HCT116 (cell line): ENCODE measurements at regions not wholly inside any gene's neighbourhood (a gene's known extent, or its start where the extent isn't known, plus 50 kb on each side); places are given as distances from the start of the nearest gene placed in this dataset.

Experiments
- ATAC-seq: fragments of 200-7000 bp; cut with Tn5 transposase; 2 replicates; pipeline ENCODE4 v1.9.1; 2020; ENCODE audit warnings: mild to moderate bottlenecking, moderate library complexity
- BruUV-seq: library from RNA; stranded (reverse); fragments of 400-500 nt; replicated peaks from 2 replicates; lab custom pipeline; 2021; lab: Mats Ljungman, UMichigan
- CTCF ChIA-PET: fragments of 300-600 bp; sonication (Branson Sonifier 250); formaldehyde crosslinking; loops from one replicate; lab custom pipeline; 2021; ENCODE audit warnings: antibody characterized with exemption; lab: Charles Lee
- POLR2A ChIA-PET: fragments of 300-600, 350-600 bp; sonication (Branson Sonifier 250); formaldehyde crosslinking; loops from one replicate; lab custom pipeline; 2021; ENCODE audit warnings: antibody characterized with exemption; lab: Charles Lee
- RAD21 ChIA-PET, 2 experiments: fragments of 300-600 bp; sonication (Branson Sonifier 250); formaldehyde crosslinking; loops; one replicate each; lab custom pipeline; 2023; ENCODE audit warnings: low total read pairs in 2 of 2; ENCODE audit not compliant: uncharacterized antibody in 2 of 2, unreplicated experiment in 2 of 2, low non-redundant PET in 1 of 2; lab: Charles Lee
- DNase-seq: peaks from one replicate; pipeline ENCODE4 v3.0.0-alpha.2; 2010; ENCODE audit warnings: low read depth, low spot score
- H2AFZ ChIP-seq: fragments of 200-600 bp; shearing (Covaris generic), sonication (generic); 2 replicates; pipeline ENCODE4 v1.6.1; 2017; ENCODE audit warnings: low read depth, mixed run types, mixed read lengths, antibody characterized with exemption, low read length; ENCODE audit not compliant: poor library complexity, severe bottlenecking
- H3K27ac ChIP-seq: 2 replicates; pipeline ENCODE4 v1.5.1; 2012; ENCODE audit warnings: low read depth, low read length
- H3K27me3 ChIP-seq: fragments of 200-600 bp; sonication (generic); 2 replicates; pipeline ENCODE4 v1.6.1; 2016; ENCODE audit warnings: mixed run types, low read length, mixed read lengths; ENCODE audit not compliant: insufficient read depth
- H3K36me3 ChIP-seq, 2 experiments: fragments of 200-500 bp in 1 of 2; fragments of 200-600 bp in 1 of 2; sonication (Bioruptor generic) in 1 of 2; sonication (generic) in 1 of 2; 2 replicates each; pipeline versions ENCODE4 v1.5.1 to v1.6.1; 2014 to 2016; ENCODE audit warnings: low read length in 2 of 2, inconsistent platforms in 1 of 2, mixed read lengths in 1 of 2, mixed run types in 1 of 2; ENCODE audit not compliant: insufficient read depth in 2 of 2, control insufficient read depth in 1 of 2
- H3K4me1 ChIP-seq, 2 experiments: fragments of 200-600 bp in 1 of 2; sonication (generic) in 1 of 2; 2 replicates each; pipeline versions ENCODE4 v1.5.1 to v1.6.1; 2012 to 2017; ENCODE audit warnings: low read length in 2 of 2, inconsistent platforms in 1 of 2, mild to moderate bottlenecking in 1 of 2, mixed read lengths in 1 of 2, mixed run types in 1 of 2, moderate library complexity in 1 of 2; ENCODE audit not compliant: insufficient read depth in 2 of 2, control insufficient read depth in 1 of 2
- H3K4me2 ChIP-seq: fragments of 200-600 bp; sonication (generic); 2 replicates; pipeline ENCODE4 v1.6.1; 2017; ENCODE audit warnings: mixed run types, low read length, mixed read lengths
- H3K4me3 ChIP-seq, 2 experiments: fragments of 200-600 bp in 1 of 2; sonication (generic) in 1 of 2; replicated peaks in 1 of 2; 2 replicates each; pipeline ENCODE4 v1.5.1; 2011 to 2016; ENCODE audit warnings: low read length in 2 of 2, control low read depth in 1 of 2, low read depth in 1 of 2, mild to moderate bottlenecking in 1 of 2, mixed read lengths in 1 of 2, mixed run types in 1 of 2
- H3K79me2 ChIP-seq: fragments of 200-600 bp; sonication (generic); 2 replicates; pipeline ENCODE4 v1.6.1; 2017; ENCODE audit warnings: mild to moderate bottlenecking, mixed run types, low read length, moderate library complexity, mixed read lengths; ENCODE audit not compliant: insufficient read depth
- H3K9ac ChIP-seq: fragments of 200-600 bp; sonication (generic); 2 replicates; pipeline ENCODE4 v1.6.1; 2016; ENCODE audit warnings: low read length, mixed read lengths
- H3K9me2 ChIP-seq: fragments of 200-600 bp; sonication (generic), shearing (Covaris generic); 2 replicates; pipeline ENCODE4 v1.6.1; 2017; ENCODE audit warnings: mixed run types, mild to moderate bottlenecking, moderate library complexity; ENCODE audit not compliant: insufficient read depth
- H3K9me3 ChIP-seq, 2 experiments: fragments of 200-500 bp in 1 of 2; fragments of 200-600 bp in 1 of 2; sonication (Bioruptor generic) in 1 of 2; sonication (generic) in 1 of 2; 2 replicates each; pipeline ENCODE4 v1.6.1; 2014 to 2017; ENCODE audit warnings: low read length in 2 of 2, mixed read lengths in 2 of 2, inconsistent platforms in 1 of 2, low read depth in 1 of 2, mild to moderate bottlenecking in 1 of 2, mixed run types in 1 of 2, moderate library complexity in 1 of 2; ENCODE audit not compliant: control insufficient read depth in 1 of 2, insufficient read depth in 1 of 2
- H4K20me1 ChIP-seq: fragments of 200-600 bp; sonication (generic), shearing (Covaris generic); 2 replicates; pipeline ENCODE4 v1.6.1; 2017; ENCODE audit warnings: mixed run types, mild to moderate bottlenecking, moderate library complexity; ENCODE audit not compliant: insufficient read depth
- ATF3 ChIP-seq: IDR thresholded peaks from 2 replicates; pipeline ENCODE4 v1.6.1; 2012
- CEBPB ChIP-seq: IDR thresholded peaks from 2 replicates; pipeline ENCODE4 v1.6.1; 2012; ENCODE audit warnings: low read depth
- CTCF ChIP-seq, 3 experiments: fragments of 200-600 bp in 1 of 3; sonication (generic) in 1 of 3; IDR thresholded peaks in 2 of 3; conservative IDR thresholded peaks in 1 of 3; 2 replicates each; pipeline ENCODE4 v1.5.1; 2012 to 2017; ENCODE audit warnings: low read depth in 2 of 3, low read length in 2 of 3, antibody characterized with exemption in 1 of 3, borderline replicate concordance in 1 of 3, control low read depth in 1 of 3, mild to moderate bottlenecking in 1 of 3, mixed read lengths in 1 of 3, mixed run types in 1 of 3, moderate library complexity in 1 of 3; ENCODE audit not compliant: insufficient read depth in 1 of 3
- EGR1 ChIP-seq: IDR thresholded peaks from 2 replicates; pipeline ENCODE4 v1.6.1; 2012; ENCODE audit warnings: low read depth
- ELF1 ChIP-seq: IDR thresholded peaks from 2 replicates; pipeline ENCODE4 v1.6.1; 2012; ENCODE audit warnings: low read depth, borderline replicate concordance
- EZH2 ChIP-seq: fragments of 200-600 bp; sonication (generic); IDR thresholded peaks from 2 replicates; pipeline ENCODE4 v1.6.1; 2017; ENCODE audit warnings: antibody characterized with exemption, mixed run types
- EZH2phosphoT487 ChIP-seq: fragments of 200-600 bp; IDR thresholded peaks from 2 replicates; pipeline ENCODE4 v1.6.1; 2018; ENCODE audit warnings: antibody characterized with exemption, borderline replicate concordance
- FOSL1 ChIP-seq: IDR thresholded peaks from 2 replicates; pipeline ENCODE4 v1.6.1; 2012; ENCODE audit warnings: low read depth
- JUND ChIP-seq: IDR thresholded peaks from 2 replicates; pipeline ENCODE4 v1.6.1; 2012
- POLR2A ChIP-seq: IDR thresholded peaks from 2 replicates; pipeline ENCODE4 v1.7.0; 2011; ENCODE audit warnings: borderline replicate concordance; ENCODE audit not compliant: insufficient read depth, insufficient read length; ENCODE audit errors: extremely low read depth
- REST ChIP-seq: IDR thresholded peaks from 2 replicates; pipeline ENCODE4 v1.6.1; 2012; ENCODE audit warnings: low read depth
- SIN3A ChIP-seq: IDR thresholded peaks from 2 replicates; pipeline ENCODE4 v1.6.1; 2012; ENCODE audit warnings: low read depth
- SP1 ChIP-seq: IDR thresholded peaks from 2 replicates; pipeline ENCODE4 v1.6.1; 2012; ENCODE audit warnings: low read depth
- YY1 ChIP-seq: IDR thresholded peaks from 2 replicates; pipeline ENCODE4 v1.6.1; 2011; ENCODE audit warnings: low read length, low read depth, moderate library complexity, mild to moderate bottlenecking; ENCODE audit not compliant: insufficient replicate concordance; ENCODE audit errors: extremely low read depth
- ZNF274 ChIP-seq: fragments of 200-500 bp; sonication (Bioruptor generic); IDR thresholded peaks from 2 replicates; pipeline ENCODE4 v1.6.1; 2014; ENCODE audit warnings: mild to moderate bottlenecking, low read depth, low read length, inconsistent platforms
- intact Hi-C: fragments of 100-400 bp; cut with micrococcal nuclease; formaldehyde crosslinking; loops from 2 replicates; pipeline ENCODE4 v1.10.0; 2022

DNA sequence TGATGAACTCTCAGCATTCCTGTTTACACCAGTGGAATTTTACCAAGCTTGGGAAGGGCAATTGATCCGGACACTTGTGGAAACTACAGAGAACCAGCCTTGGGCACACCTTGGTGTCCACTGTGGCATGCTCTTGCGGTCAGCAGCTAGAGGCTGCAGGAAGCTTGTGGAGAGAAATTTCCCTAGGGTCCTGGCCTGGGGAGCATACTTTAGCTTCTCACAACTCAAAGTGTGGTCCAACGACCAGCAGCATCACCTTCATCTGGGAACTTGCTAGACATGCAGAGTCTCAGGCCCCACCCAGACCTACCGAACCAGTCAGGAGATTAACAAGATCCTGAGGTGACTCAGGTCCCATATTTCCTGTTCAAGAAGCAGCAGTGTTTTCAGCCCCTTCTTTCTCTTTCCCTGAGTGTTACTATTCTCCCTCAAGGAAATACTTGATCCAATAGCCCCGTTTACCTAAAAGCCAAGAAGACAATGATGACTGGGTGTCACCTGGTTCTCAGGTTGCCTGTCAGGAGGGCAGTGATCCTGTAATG is 55.7 kb upstream of the KCNE2 start:
- ATAC-seq = no peak
- CTCF ChIA-PET = no interaction called here
- Histone ChIP-seq H3K9me2 (no peaks in the 10 kb centered on the region), H2AFZ (no peak overlapping the region), H3K27ac (no peak overlapping the region), H3K9ac (no peak overlapping the region), H3K4me2 (no peak overlapping the region), H3K36me3 (no peaks in the 10 kb centered on the region), H3K4me3 (no peak overlapping the region), H3K79me2 (no peaks in the 10 kb centered on the region), H4K20me1 (no peaks in the 10 kb centered on the region), H3K27me3 (0 out of 2 replicates have a peak, but pooled peaks cover 9% of the 10 kb centered on the region), H3K4me1 (no peaks in the 10 kb centered on the region), H3K9me3 (no peaks in the 10 kb centered on the region)
- DNase-seq = no peak
- no TSS peak for BruUV-seq
- POLR2A ChIA-PET = no interaction called here
- intact Hi-C loops = no loop called here
- RAD21 ChIA-PET = no interaction called here
- TF ChIP-seq FOSL1 (no peak), ELF1 (no peak), YY1 (no peak), ATF3 (no peak), POLR2A (no peak), SIN3A (no peak), EGR1 (no peak), EZH2phosphoT487 (no peak), CEBPB (no peak), CTCF (IDR thresholded peaks at IDR 0.05 in 2 of 3, conservative IDR thresholded peaks at IDR 0.05 in 1 of 3; ENCODE audit: borderline replicate concordance in 1 of 3, insufficient read depth in 1 of 3, low read depth in 2 of 3, low read length in 2 of 3) (no peak), JUND (no peak), EZH2 (no peak), SP1 (no peak), REST (no peak), ZNF274 (no peak)
